Stimulated activated CD4-positive, alpha-beta T cell treated with anti-CD3 and anti-CD28 coated beads, TNF-alpha, amount 100 ng/mL, for 24 hours (primary cell): ENCODE measurements at regions not wholly inside any gene's neighbourhood (a gene's known extent, or its start where the extent isn't known, plus 50 kb on each side); places are given as distances from the start of the nearest gene placed in this dataset.

Experiments used
- DNase-seq, 3 experiments: peaks; one replicate each; pipeline ENCODE4 v3.0.0-alpha.2; 2020; ENCODE audit warnings: low read depth in 3 of 3

DNA sequence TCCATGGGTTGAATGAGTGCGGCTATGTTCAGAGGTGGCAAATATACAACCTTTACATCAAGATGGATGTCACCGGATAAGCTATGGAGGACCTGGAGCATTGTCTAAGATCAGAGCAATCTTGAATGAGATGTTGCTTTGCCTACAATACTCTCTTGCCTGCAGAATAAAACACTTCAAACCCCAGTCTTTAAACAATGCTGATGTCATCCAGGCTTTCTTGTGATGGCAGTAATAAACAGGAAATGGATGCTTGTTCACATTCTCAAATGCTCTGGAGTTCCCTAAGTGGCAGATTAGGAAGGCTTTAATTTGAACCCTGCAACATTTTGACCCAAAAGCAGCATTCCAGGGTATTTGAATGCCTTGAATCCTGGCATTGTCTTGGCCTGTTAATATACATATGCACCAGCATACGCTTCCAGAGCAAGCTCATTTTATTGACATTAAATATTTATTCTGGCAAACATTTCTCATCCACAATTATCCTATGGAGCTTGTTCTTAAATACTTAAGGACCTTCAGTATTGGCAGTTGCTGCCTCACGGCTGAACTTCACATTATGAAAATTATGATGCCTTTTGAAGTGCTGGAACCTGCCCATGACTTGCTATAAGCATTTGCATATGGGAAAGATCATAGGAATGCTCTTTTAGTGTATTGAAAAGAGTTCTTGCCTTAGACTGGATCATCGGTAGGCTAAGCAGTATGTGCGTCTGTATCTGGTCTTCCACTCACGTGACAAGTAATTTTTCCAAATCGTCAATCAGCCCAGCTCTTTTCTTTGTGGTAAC lies 422.7 kb downstream of the SIPA1L2 start:
- no peak for DNase-seq

- no peak for DNase-seq
These were observed 425.7 kb downstream of the SIPA1L2 start for GRCh38 chr1:232204269-232204668.

DNA sequence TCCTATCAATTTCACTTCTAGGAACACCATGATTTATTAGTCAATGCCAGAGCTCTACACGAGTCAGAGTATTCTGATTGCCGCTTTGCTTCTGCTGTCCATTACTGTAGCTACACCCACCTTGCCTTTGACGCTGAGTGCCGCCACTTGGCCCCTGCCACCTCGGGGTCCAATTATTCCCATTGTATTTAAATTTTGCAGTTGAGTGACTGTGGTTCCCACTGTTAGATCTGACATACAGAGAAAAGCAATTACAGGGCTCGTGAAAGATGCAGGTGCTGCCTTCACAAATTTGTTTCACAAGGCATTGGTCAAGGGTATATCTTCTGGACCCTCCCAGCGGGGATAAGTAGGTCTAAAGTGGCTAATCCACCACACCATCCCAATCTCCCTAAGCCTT lies 428.9 kb downstream of the SIPA1L2 start:
- no peak for DNase-seq

- no peak for DNase-seq
These were observed 433.9 kb downstream of the SIPA1L2 start for GRCh38 chr1:232196042-232196441.

DNA sequence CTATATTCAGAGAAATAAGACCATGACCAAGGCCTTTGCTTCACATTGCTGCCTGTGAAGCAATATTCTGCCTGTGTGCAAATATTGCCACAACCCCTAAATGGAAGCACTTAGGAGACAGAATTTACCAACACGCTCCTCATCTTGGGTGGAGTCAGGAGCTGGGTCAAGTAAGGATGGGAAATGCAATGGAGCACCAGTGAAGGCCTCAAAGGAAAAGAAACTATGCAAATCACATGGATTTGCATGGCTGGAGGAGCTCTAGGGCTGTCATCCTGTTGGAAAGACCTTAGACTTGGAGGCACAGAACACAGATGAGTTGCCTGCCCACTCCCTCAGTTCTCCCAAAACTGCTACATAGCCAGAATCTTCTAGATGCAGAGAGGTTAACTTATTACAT lies 435.5 kb downstream of the SIPA1L2 start:
- DNase-seq, result no peak

- no peak for DNase-seq
These were observed 436.5 kb downstream of the SIPA1L2 start for GRCh38 chr1:232193451-232193783.

DNA sequence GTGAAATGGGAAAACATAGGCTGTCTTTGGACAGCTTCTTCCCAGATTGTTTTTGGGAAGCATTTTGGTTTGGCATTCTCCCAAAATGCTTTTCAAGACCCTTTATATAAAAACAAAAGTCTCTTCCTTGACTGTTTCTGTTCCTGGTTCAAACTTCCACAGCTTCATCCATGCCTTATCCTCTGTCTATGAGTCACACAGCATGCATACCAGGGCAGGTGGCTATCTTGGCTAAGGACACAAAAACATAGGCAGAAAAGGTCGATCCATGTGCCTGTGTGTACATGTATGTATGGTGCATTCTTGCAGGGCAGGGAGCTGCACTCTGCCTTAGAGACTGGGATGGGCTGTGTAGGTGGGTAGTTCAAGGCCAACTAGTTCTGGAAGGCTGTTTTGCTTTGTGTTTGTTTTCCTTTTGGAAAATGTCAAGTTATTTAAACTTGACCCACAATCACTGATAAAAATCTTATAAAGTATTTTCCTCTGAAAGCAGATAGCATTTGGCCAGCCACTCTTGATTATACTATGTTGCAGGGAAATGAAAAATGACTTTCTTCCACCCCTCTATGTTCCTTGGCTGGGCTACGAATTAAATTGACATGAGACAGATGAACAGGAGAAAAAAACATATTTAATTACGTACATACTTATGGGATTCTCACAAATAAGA lies 437.0 kb downstream of the SIPA1L2 start:
- no peak for DNase-seq

DNA sequence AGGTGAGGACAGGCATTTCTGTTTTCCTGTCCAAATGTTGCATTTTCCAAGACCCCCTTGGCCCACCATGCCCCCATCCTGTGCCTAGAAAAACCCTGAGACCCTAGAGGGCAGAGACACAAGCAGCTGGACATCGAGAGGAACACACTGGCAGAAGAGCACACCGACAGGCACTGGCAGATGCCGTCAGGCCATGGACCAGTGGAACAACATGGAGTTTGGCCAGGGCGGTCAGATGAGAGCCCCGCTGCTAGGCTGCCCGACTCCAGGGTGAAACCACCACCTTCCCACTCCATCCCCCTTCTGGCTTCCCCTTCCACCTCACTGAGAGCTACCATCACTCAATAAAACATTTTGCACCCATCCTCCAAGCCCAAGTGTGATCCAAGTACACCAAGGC lies 438.4 kb downstream of the SIPA1L2 start:
- no peak for DNase-seq

GRCh38 chr1:232188318-232188717 lies 441.6 kb downstream of the SIPA1L2 start:
- no peak for DNase-seq

DNA sequence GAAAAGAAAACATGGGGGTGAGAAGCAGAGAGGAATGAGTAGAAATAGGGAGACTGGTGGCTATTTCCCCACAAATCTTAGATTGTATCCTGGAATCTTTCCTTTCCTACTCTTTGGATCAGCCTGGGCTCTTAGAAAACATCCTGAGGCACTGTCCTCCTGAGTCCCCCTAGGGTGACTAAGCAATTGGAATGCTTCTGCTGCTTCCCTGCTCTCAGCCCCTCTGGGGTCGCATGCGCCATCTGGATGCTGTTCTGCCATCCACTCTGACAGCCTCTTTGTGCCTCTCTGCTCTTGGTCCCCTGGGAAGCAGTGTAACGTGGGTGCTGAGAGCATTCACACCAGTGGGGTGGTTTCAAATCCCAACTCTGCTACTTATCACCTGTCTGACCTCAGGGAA lies 443.0 kb downstream of the SIPA1L2 start:
- DNase-seq, result no peak

- DNase-seq, result no peak
These were observed 445.1 kb downstream of the SIPA1L2 start for GRCh38 chr1:232184561-232185530.

DNA sequence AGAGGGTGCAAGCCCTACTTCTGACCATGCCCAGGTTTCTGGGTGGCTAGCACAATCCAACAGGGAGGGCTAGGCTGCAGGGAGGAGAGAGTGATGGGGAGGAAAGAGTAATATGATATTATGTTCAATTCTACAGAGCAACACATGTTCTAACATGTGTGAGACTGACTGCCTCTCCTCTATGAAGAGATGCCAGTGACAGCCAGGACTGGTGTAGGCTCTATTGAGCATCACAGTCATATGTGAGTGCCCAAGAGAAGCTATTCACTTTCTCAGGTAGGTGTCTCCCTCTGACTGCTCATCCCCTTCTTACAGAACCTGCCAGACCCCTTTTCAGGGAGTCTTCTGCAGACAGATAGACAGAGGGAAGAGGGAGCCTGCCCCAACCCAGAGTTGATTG lies 446.1 kb downstream of the SIPA1L2 start:
- DNase-seq, result no peak

DNA sequence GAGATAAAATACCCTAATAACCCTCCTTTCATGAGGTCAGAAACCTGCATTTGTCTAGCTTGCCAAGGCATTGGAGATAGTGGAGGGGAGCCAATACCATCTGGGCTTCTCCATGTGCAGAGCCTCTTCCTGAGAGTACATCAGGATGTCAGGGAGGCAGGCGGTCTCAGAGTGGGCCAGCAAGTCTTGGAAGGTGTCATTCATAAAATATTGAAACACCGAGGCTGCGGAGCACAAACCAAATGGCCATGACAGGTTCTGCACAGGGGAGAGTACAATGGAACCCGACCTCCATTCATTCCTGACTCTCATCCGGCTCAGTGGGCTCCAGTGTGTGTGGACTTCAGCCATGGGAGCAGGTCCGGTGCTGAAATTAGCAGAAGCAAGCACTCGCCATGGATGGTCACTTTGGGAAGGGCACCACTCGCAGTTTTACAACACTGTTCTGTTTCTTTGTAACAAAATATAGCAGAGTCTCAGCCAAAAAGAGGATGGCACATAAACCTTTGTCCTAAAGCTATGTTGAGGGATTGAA lies 446.6 kb downstream of the SIPA1L2 start:
- DNase-seq, result no peak

- no peak for DNase-seq
These were observed 447.7 kb downstream of the SIPA1L2 start for GRCh38 chr1:232182236-232182635.

DNA sequence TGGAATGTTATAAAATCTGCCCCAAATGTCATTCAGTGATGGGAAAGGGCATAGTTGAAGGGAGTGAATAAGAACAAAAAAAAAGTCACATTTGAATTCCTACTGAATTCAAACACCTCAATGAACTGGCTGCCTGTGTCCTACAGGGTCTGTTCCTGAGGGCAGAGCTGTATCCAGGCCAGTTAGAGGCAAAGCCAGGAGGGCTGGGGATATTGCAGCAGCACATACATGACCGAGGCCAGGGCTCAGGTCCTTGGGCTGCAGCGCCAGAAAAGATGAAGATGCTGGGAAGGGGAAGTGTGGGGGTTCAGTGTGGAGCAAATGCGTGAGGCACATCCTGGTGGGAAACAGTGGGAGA lies 449.2 kb downstream of the SIPA1L2 start:
- DNase-seq, result no peak

DNA sequence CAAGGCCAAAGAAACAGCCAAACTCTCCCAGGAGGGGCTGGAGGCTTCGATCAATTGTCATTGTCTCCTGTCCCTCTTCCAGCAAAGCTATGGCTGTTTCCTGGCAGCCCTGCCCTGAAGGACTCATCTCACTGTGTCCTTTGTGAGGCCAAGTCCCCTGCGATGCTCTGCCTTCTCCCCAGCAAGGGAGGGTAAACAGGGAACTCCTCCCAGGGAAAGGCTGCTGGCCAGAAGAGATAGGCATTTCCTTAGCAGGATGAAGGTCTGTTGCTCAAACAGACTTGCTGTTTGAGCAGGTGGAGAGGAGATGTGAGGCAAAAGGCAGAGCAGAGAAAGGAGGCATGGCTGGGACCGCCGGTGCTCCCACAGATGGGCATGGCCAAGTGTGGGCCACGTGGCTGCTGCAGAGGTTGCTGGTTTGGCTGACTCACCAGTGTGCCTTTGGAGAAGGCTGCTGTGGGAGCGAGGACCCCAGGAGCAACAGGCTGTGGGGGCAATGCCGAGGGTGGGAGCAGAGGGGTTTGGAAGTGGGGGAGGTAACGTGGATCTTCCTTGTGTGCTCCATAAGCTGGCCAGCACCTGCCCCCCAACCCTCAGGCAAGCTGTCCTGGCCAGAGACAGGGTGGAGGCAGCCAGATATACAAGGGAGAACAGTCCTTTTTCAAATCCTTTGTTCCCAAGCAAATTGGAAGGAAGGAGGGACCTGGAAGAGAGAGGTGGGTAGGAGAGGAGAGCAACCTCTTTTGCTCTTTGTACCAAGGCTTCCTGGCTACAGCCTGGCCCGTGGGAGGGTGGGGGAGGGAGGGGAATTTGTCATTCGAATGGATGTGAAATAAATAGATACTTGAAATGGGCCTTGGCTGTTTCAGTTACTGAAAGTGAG lies 449.8 kb downstream of the SIPA1L2 start:
- DNase-seq, result no peak

DNA sequence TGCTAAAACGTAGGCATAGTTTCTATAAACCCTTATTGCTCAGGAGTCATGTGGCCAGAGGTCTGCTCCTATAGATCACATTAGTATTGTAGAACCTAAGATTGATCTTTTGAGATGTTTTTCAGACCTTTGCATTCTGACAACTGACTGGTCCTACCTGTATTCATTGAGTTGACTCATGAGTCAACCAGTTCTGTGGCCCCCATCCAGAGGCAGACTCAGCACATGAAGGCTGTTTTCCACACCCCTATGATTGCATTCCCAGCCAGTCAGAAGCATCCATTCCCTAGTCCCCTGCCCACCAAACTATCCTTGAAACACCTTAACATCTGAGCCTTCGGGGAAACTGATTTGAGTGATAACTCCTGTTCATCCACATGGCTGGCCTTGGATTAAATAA lies 451.7 kb downstream of the SIPA1L2 start:
- no peak for DNase-seq

DNA sequence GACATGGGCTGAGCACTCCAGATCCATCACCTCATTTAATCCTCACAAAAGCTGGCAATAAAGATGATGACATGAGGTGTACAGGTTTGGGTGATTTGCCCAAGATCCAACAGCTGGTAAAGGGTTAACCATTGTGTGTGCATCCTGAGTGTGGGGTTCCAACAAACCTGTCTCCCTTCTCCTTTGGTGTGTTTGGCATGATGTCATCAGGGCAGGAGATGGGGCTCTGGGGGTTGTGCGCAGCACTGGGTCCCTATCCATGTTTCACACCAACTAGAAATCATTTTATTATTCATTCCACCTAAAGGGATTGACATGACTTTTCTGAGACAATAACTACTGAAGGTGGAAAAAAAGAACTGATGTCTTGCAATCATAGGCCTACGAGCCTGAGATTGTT lies 452.5 kb downstream of the SIPA1L2 start:
- no peak for DNase-seq

GRCh38 chr1:232176222-232176621 lies 453.7 kb downstream of the SIPA1L2 start:
- no peak for DNase-seq

DNA sequence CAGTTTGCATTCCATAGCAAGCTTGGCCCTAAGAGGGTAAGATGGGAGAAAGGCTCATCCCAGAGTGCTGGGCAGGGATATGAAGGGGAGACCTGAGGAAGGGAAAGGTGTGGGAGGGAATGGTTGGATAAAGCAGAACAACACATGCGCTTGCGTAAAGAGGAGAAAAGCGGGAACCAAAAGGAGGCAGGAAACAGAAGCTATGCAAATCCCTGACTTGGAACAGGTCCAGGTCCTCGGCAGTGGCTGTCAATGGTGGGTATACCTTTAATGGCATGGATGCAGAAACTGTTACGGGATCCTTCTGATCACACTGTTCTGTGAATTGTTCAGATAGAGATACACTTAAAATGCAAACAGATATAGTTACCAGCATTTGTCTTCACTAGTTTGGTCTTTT lies 455.6 kb downstream of the SIPA1L2 start:
- DNase-seq, result no peak

DNA sequence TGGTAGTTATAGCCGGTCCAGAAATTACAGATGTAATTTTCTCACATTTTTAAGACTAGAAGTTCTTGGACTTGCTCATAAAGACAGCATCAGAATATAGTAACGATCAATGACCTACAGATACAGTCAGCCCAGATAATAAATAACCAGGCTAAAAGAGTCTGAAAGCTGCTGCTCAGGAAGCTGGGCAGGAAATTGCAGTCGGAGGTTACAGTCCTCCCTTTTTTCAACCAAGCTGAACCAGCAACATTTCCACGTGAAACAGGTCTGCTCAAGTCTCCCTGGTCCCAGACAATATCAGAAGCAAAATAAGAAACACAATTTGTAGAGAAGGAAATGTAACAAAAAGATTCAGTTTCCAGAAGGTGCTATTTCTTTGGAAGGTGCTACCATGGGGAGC lies 457.4 kb downstream of the SIPA1L2 start:
- DNase-seq, result no peak
